ENCODE measurements at regions not wholly inside any gene's neighbourhood (a gene's known extent, or its start where the extent isn't known, plus 50 kb on each side); places are given as distances from the start of the nearest gene placed in this dataset.
"Not testable (repeated sequence)": the region's sequence is repeated elsewhere in the genome, so short reads cannot be mapped to it uniquely, and the experiment has no call there.

- Histone ChIP-seq H3K9me3 (ENCODE audit: control insufficient read depth, low read length) (no peaks in the 10 kb centered on the region), H3K4me3 (ENCODE audit: extremely low read depth, insufficient read depth, low read length, poor library complexity, severe bottlenecking) (no peak overlapping the region), H3K27ac (ENCODE audit: low read depth, low read length, severe bottlenecking) (no peak overlapping the region), H3K36me3 (ENCODE audit: control insufficient read depth, insufficient read depth, low read length) (no peaks in the 10 kb centered on the region), H3K4me1 (ENCODE audit: control insufficient read depth, insufficient read depth, low read length, poor library complexity, severe bottlenecking) (peaks cover 3% of the 10 kb centered on the region)
- 90 to 94% methylated on average over 2 to 4 of the region's 7 CpGs for WGBS, 2 experiments (ENCODE audit: insufficient coverage in 2 of 2)
Observed at GRCh38 chr10:26621243-26621888, 76.1 kb upstream of the PDSS1 start.

DNA sequence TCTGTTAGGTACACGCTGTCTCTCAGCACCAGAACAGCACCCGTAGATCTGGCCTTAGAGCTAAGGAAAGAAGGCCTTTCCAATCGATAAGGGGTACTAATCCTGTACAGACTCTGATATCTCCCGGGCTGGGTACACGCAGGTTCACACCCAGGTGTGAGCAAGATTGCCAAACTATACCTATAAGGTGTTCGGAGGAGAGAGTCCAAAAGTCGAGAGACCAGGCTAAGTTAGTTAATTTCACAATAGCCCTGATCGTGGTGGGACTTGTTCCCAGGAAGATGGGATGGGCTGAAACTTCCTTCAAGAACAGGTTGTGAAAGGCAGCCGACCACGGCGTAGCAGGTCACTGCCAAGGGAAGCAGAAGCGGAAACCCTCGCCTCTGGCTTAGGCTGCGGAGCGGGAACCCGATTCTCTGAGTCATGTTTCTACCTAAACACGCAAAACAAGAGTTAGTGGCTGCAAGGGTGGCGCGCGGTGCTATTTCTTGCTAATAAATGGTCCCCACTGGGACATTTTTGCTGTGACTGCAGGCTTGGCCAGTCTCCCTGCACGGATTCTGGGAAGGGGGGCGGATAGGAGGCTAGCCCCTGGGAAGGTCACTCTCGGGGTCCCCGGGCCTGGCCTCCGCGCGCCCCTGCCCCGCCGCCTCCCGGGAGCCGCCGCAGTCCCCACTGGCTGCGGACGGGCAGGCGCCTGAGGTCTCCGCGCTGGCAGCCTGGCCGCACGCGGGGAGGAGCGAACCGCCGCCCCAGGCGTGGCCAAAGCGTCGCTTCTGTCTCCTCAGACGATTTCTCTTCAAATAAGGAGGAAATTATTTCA is 75.4 kb upstream of the PDSS1 start:
- Histone ChIP-seq H3K4me3 (ENCODE audit: extremely low read depth, insufficient read depth, low read length, poor library complexity, severe bottlenecking) (peak overlapping the region; percentile 31), H3K36me3 (ENCODE audit: control insufficient read depth, insufficient read depth, low read length) (no peaks in the 10 kb centered on the region), H3K27ac (ENCODE audit: low read depth, low read length, severe bottlenecking) (no peak overlapping the region), H3K4me1 (ENCODE audit: control insufficient read depth, insufficient read depth, low read length, poor library complexity, severe bottlenecking) (peaks cover 3% of the 10 kb centered on the region), H3K9me3 (ENCODE audit: control insufficient read depth, low read length) (no peaks in the 10 kb centered on the region)
- 22 to 36% methylated on average over 25 to 28 of the region's 47 CpGs for WGBS, 2 experiments (ENCODE audit: insufficient coverage in 2 of 2)

- Histone ChIP-seq H3K9me3 (ENCODE audit: control insufficient read depth, low read length) (no peaks in the 10 kb centered on the region), H3K36me3 (ENCODE audit: control insufficient read depth, insufficient read depth, low read length) (no peaks in the 10 kb centered on the region), H3K27ac (ENCODE audit: low read depth, low read length, severe bottlenecking) (no peak overlapping the region), H3K4me3 (ENCODE audit: extremely low read depth, insufficient read depth, low read length, poor library complexity, severe bottlenecking) (no peak overlapping the region), H3K4me1 (ENCODE audit: control insufficient read depth, insufficient read depth, low read length, poor library complexity, severe bottlenecking) (peaks cover 3% of the 10 kb centered on the region)
- 88 to 97% methylated on average over 4 to 6 of the region's 7 CpGs for WGBS, 2 experiments (ENCODE audit: insufficient coverage in 2 of 2)
Observed at GRCh38 chr10:26622891-26623290, 74.6 kb upstream of the PDSS1 start.

DNA sequence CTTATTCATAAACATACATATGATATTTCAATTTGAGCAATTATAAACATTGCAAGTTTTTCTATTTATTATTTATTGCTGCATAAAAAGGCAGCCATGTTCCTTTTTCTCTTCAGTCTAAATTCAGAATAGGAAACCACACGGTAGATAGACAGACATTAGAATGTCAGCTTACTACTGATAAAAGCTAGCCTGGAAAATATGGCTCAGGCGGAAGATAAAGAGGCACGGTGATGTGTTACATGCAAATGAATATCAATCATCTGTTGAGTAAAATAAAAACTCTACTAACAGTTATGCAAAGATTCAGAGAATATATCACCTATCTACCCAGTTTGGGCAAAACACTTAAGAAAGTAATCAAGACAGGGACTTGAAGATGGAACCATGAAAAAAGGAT is 73.5 kb upstream of the PDSS1 start:
- WGBS, 2 experiments (ENCODE audit: insufficient coverage in 2 of 2), result 83% methylated on average over 1 of the region's 3 CpGs; no CpG with 5 or more reads in 1 of the 2 experiments
- no peaks in the 10 kb centered on the region for H3K36me3 ChIP-seq (ENCODE audit: control insufficient read depth, insufficient read depth, low read length)
- peaks cover 3% of the 10 kb centered on the region for H3K4me1 ChIP-seq (ENCODE audit: control insufficient read depth, insufficient read depth, low read length, poor library complexity, severe bottlenecking)
- H3K4me3 ChIP-seq (ENCODE audit: extremely low read depth, insufficient read depth, low read length, poor library complexity, severe bottlenecking), result no peak overlapping the region
- H3K9me3 ChIP-seq (ENCODE audit: control insufficient read depth, low read length), result no peaks in the 10 kb centered on the region
- no peak overlapping the region for H3K27ac ChIP-seq (ENCODE audit: low read depth, low read length, severe bottlenecking)

DNA sequence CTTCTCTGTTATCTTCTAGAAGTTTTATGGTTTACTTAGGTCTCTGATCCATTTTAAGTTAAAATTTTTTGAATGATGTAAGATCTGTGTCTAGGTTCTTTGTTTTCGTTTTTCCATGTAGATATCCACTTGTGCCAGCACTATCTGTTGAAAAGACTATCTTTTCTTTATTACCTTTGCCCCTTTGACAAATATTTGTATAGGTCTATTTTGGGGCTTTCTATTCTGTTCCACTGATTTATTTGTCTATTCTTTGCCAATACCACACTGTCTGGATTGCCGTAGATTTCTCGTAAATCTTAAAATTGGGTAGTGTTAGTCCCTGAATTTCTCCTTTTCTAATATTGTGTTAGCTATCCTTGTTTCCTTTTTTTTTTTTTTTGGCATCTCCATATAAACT is 71.4 kb upstream of the PDSS1 start:
- Histone ChIP-seq H3K9me3 (ENCODE audit: control insufficient read depth, low read length) (no peaks in the 10 kb centered on the region), H3K36me3 (ENCODE audit: control insufficient read depth, insufficient read depth, low read length) (no peaks in the 10 kb centered on the region), H3K27ac (ENCODE audit: low read depth, low read length, severe bottlenecking) (no peak overlapping the region), H3K4me3 (ENCODE audit: extremely low read depth, insufficient read depth, low read length, poor library complexity, severe bottlenecking) (no peak overlapping the region), H3K4me1 (ENCODE audit: control insufficient read depth, insufficient read depth, low read length, poor library complexity, severe bottlenecking) (peaks cover 3% of the 10 kb centered on the region)
- WGBS, 2 experiments (ENCODE audit: insufficient coverage in 2 of 2), result no CpG with 5 or more reads among the region's 3 CpGs

- H3K36me3 ChIP-seq (ENCODE audit: control insufficient read depth, insufficient read depth, low read length), result no peaks in the 10 kb centered on the region
- no peaks in the 10 kb centered on the region for H3K9me3 ChIP-seq (ENCODE audit: control insufficient read depth, low read length)
- no peak overlapping the region for H3K27ac ChIP-seq (ENCODE audit: low read depth, low read length, severe bottlenecking)
- H3K4me3 ChIP-seq (ENCODE audit: extremely low read depth, insufficient read depth, low read length, poor library complexity, severe bottlenecking), result no peak overlapping the region
- WGBS, 2 experiments (ENCODE audit: insufficient coverage in 2 of 2), result 48 to 69% methylated on average over 2 to 3 of the region's 3 CpGs
- peaks cover 3% of the 10 kb centered on the region for H3K4me1 ChIP-seq (ENCODE audit: control insufficient read depth, insufficient read depth, low read length, poor library complexity, severe bottlenecking)
Observed at GRCh38 chr10:26627324-26627723, 70.2 kb upstream of the PDSS1 start.

GRCh38 chr10:26628395-26628794 is 69.1 kb upstream of the PDSS1 start:
- WGBS, 2 experiments (ENCODE audit: insufficient coverage in 2 of 2), result 80% methylated on average over 1 of the region's 2 CpGs; no CpG with 5 or more reads in 1 of the 2 experiments
- Histone ChIP-seq H3K4me1 (ENCODE audit: control insufficient read depth, insufficient read depth, low read length, poor library complexity, severe bottlenecking) (no peaks in the 10 kb centered on the region), H3K27ac (ENCODE audit: low read depth, low read length, severe bottlenecking) (no peak overlapping the region), H3K9me3 (ENCODE audit: control insufficient read depth, low read length) (no peaks in the 10 kb centered on the region), H3K36me3 (ENCODE audit: control insufficient read depth, insufficient read depth, low read length) (no peaks in the 10 kb centered on the region), H3K4me3 (ENCODE audit: extremely low read depth, insufficient read depth, low read length, poor library complexity, severe bottlenecking) (no peak overlapping the region)

GRCh38 chr10:26632171-26632570 is 65.3 kb upstream of the PDSS1 start:
- not testable (repeated sequence) for H3K27ac ChIP-seq (ENCODE audit: low read depth, low read length, severe bottlenecking); H3K9me3 ChIP-seq (ENCODE audit: control insufficient read depth, low read length); H3K36me3 ChIP-seq (ENCODE audit: control insufficient read depth, insufficient read depth, low read length); H3K4me3 ChIP-seq (ENCODE audit: extremely low read depth, insufficient read depth, low read length, poor library complexity, severe bottlenecking); H3K4me1 ChIP-seq (ENCODE audit: control insufficient read depth, insufficient read depth, low read length, poor library complexity, severe bottlenecking)
- no CpG with 5 or more reads among the region's 3 CpGs for WGBS, 2 experiments (ENCODE audit: insufficient coverage in 2 of 2)

DNA sequence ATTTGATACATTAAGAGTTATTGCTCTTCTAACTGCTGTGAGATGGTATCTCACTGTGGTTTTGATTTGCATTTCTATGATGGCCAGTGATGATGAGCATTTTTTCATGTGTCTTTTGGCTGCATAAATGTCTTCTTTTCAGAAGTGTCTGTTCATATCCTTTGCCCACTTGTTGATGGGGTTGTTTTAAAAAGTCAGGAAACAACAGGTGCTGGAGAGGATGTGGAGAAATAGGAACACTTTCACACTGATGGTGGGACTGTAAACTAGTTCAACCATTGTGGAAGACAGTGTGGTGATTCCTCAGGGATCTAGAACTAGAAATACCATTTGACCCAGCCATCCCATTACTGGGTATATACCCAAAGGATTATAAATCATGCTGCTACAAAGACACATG is 63.4 kb upstream of the PDSS1 start:
- not testable (repeated sequence) for H3K27ac ChIP-seq (ENCODE audit: low read depth, low read length, severe bottlenecking); H3K9me3 ChIP-seq (ENCODE audit: control insufficient read depth, low read length); H3K36me3 ChIP-seq (ENCODE audit: control insufficient read depth, insufficient read depth, low read length); H3K4me1 ChIP-seq (ENCODE audit: control insufficient read depth, insufficient read depth, low read length, poor library complexity, severe bottlenecking); H3K4me3 ChIP-seq (ENCODE audit: extremely low read depth, insufficient read depth, low read length, poor library complexity, severe bottlenecking)

DNA sequence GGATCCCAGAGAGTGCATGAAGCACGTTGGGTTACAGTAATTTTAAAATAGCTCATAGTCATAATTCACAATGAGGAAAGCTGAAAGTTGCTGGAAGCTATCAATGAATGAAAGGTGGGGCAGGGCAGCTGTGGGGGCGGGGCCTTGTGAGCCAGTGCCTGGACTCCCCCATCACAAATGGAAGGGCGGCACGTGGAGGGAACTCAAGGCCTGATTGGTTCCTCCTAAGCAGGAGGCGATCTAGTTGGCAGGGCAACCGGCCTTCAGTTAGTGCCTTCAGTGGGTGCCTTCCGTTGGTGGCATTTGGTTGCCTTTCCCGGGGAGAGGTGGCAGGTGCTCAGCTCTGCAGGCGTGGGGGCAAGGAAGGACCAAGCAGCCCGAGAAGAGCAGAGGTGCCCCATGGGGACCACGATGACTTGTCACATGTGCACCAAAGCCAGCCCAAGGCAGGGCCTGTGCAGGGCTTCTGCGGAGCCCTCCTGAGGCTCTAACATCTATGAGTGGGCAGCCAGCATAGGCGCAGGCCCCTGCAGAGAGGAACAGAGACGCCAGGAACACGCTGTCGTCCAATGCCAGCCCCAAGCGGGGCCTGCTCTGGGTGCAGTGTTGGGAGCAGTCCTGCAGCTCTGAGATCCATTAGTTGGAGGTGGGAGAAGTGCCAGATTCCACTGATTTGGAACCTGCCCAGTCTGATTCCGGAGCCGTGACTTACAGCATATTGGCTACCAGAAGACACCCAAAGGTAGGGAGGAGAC is 59.8 kb upstream of the PDSS1 start:
- 94 to 95% methylated on average over 13 to 17 of the region's 19 CpGs for WGBS, 2 experiments (ENCODE audit: insufficient coverage in 2 of 2)
- no peaks in the 10 kb centered on the region for H3K4me1 ChIP-seq (ENCODE audit: control insufficient read depth, insufficient read depth, low read length, poor library complexity, severe bottlenecking)
- H3K9me3 ChIP-seq (ENCODE audit: control insufficient read depth, low read length), result no peaks in the 10 kb centered on the region
- H3K36me3 ChIP-seq (ENCODE audit: control insufficient read depth, insufficient read depth, low read length), result no peaks in the 10 kb centered on the region
- H3K4me3 ChIP-seq (ENCODE audit: extremely low read depth, insufficient read depth, low read length, poor library complexity, severe bottlenecking), result no peak overlapping the region
- no peak overlapping the region for H3K27ac ChIP-seq (ENCODE audit: low read depth, low read length, severe bottlenecking)

Measured in mesodermal cell (in vitro differentiated cells).